ENCODE measurements at regions not wholly inside any gene's neighbourhood (a gene's known extent, or its start where the extent isn't known, plus 50 kb on each side); places are given as distances from the start of the nearest gene placed in this dataset.
"Not testable (repeated sequence)": the region's sequence is repeated elsewhere in the genome, so short reads cannot be mapped to it uniquely, and the experiment has no call there.

DNA sequence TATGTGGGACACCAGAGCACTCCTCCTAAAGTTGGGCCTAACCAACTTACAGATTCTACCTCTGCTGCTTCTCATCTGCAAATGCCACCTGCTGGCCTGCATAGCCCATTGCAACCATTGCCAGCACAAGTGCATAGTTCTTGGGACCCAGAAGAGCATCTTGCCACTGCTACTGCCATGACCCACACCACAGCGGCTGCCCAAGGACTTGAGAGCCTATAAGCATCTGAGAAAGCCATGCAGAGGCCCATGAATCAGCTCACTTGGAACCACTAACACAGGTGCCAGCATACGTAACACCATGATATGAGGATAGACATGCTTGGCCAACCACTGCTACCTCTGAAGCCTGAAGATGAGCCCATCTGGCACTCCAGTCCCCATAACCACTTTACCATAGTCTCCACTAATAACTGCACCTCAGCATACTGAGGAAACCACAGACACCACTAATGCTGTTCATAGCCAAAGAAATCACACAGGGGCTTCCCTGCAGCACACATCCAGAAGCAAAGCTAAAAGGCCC, 258.1 kb upstream of the AGTR2 start:
- DNase-seq: no peak

DNA sequence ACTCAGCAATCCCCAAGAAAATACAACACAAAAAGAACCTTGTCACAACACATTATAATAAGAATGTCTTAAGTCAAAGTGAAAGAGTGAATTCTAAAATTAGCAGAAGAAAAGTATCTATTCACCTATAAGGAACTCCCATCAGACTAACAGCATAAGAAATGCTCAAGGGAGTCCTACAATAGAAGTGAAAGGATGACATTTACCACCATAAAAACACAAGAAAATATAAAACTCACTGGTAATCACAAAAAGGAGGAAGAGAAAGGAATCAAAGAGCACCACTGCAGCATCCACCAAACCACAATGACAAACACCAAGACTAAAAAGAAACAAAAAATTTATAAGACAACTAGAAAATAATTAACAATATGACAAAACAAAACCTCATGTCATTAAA, 257.0 kb upstream of the AGTR2 start:
- DNase-seq: no peak

DNA sequence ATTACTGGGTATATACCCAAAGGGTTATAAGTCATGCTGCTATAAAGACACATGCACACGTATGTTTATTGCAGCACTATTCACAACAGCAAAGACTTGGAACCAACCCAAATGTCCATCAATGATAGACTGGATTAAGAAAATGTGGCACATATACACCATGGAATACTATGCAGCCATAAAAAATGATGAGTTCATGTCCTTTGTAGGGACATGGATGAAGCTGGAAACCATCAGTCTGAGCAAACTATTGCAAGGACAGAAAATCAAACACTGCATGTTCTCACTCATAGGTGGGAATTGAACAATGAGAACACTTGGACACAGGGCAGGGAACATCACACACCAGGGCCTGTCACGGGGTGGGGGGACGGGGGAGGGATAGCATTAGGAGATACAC, 254.9 kb upstream of the AGTR2 start:
- DNase-seq: not testable (repeated sequence)

DNA sequence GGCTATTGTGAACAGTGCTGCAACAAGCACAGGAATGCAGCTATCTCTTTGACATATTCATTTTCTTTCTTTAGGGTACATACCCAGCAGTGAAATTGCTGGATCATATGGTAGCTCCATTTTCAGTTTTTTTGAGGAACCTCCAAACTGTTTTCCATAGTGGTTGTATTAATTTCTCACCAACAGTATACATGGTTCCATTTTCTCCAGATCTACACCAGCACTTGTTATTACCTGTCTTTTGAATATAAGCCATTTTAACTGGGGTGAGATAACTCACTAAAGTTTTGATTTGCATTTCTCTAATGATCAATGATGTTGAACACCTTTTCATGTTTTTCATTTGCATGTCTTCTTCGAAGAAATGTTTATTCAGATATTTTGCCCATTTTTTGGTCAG, 241.1 kb upstream of the AGTR2 start:
- no peak for DNase-seq

DNA sequence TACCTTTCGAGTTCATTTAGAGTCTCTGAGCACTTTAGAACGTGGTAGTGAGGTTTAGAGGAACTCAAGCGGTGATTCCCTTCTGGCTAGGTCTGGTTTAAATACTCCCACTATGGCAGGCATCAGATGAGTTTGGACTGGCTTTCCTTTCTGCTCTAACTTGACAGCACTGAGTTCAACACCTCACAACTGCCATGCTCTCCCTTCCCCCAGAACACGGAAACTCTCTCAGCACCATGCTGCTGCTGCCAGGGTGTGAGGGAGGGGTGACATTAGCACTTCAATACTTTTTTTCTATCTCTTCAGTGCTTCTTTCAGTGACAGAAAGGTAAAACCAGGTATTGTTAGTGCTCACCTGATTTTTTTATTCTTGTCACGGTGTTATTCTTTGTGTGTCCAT, 234.5 kb upstream of the AGTR2 start:
- no peak for DNase-seq

DNA sequence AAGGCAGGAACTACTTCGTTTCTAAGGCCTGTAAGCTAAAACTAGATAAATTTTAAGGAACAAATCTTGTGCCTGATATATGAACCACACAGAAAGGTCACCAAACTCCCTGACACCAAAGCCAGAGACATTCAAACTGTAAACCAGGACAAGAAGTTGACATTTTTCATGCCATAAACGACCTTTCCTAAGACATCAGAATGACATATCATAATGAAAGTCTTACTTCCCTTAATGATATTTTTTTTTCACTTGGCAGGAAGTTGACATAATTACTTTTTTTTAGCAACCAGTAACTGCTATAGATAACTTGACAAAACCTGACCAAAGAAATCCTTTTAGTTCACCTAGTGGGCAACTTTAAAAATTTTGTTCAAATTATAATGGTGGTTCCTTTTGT, 231.5 kb upstream of the AGTR2 start:
- no peak for DNase-seq

DNA sequence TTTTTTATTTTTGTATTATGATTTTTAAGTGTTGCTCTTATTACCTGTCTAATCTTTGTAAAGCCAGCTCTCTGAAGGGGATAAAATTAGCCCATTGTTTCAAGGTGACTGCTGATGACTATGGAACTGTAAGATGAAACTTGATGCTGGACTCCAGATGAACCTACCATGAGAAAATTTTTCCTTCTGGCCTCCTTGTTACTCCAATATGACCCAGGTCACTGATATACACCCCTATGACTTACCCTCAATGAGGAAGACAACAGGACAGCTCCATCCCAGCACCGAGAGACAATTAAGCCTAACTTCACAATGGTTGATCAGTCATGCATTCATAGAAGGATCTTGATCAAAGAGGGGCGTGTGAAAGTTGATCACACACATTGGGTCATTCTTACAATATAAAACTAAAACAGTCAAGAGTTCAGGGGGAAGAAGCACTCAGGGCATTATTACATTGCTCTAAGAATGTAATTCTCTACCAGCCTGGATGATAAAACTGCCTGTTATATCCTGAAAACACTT, 230.8 kb upstream of the AGTR2 start:
- no peak for DNase-seq

DNA sequence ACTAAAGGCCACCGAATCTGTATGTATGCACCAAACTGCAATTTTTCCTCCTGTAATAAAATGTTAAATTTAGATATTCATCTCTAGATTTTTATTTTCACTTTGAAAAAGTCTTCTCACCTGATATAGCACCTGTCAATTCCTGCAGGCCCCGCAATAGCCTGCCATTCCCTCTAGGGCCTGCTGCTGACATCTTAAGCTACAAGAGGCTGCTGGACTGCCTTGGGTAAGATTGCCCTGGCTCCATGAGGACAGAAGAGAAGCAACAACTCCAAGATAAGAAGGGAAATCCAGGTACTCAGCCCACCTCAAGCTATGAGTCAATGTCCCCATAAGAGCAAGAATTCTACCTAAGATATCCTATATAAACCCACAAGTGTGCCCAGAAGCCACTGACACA, 230.2 kb upstream of the AGTR2 start:
- no peak for DNase-seq

DNA sequence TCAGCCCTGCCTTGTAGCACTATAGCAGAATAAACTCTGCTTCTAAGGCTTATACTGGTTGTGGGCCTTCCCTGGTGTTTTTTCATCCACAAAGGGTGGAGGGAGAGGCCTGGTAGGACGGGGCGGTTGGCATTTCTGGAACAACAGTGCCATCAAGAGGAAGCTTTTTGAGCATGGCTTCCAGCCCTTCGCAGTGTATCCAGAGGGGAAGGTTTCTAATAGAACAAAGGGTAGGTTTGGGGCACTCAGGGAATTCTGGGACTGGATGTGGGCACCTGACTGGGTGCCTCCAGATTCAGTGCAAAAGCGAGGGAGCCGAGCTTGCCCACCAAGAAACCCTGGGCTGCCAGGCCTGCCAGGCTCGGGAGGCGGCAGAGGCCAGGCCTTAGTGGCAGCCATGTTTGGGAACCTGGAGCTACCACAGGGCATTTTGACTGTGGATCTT, 229.6 kb upstream of the AGTR2 start:
- no peak for DNase-seq

DNA sequence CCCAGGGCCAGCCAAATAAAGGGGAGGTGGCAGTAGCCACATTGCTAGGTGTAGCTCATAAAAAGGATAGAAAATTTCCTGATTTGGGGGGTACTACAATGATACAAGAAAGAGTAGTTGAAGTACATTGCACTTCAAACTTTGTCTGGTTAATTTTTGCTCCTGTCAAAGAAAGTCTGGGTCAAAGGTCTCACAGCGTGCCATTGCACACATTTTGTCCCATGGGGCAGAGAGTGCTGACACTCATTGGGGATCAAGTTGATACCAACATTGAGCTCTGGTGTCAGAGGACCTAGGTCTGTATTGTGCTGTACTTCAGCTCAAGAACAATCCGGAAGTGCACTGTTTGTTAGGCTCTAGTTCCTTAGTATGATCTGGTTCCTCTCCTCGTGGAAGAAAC, 229.2 kb upstream of the AGTR2 start:
- DNase-seq: no peak

DNA sequence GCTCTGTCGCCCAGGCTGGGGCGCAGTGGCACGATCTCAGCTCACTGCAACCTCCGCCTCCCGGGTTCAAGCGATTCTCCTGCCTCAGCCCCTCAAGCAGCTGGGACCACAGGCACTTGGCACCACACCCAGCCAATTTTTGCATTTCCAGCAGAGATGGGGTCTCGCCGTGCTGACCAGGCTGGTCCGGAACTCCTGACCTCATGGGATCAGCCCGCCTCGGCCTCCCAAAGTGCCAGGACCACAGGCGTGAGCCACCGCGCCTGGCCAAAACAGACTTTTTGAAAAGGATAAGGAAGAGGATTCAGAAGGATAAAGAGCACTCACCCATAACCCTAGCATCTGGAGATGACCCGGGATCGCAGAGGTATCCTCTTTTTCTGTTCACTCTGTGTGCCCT, 224.5 kb upstream of the AGTR2 start:
- no peak for DNase-seq

DNA sequence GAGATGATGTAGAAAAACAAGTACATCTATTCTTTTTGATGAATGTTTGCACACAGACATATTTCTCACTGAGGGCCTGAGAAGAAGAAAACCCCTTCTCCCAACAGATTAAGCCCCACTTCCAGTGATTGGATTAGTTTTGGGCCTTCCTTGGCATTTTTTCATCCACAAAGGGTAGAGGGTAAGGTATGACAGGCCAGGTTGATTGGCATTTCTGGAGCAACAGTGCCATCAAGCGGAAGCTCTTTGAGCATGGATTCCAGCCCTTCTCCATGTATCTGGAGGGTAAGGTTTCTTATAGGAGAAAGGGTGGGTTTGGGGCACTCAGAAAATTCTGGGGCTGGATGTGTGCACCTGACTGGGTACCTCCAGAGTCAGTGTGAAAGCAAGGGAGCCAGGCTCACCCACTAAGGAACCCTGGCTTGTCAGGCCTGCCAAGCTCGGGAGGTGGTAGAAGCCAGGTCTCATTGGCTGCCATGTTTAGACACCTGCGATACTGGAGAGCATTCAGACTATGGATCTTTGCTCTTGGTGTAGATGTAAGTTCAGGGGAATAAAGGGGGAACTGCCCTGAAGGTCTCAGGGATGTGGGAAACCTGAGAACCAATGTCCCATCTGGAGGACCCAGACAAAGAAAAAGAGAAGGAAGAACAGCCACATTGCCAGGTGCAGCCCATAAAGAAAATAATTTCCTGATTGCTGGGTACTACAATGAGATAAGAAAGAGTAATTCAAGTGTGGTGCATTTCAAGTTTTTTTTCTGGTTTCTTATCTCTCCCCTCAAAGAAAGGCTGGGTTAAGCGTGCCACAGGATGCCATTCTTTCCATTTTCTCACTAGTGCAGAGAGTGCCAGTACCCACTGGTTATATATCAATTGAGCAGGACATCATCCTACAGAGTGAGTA, 222.3 kb upstream of the AGTR2 start:
- no peak for DNase-seq

DNA sequence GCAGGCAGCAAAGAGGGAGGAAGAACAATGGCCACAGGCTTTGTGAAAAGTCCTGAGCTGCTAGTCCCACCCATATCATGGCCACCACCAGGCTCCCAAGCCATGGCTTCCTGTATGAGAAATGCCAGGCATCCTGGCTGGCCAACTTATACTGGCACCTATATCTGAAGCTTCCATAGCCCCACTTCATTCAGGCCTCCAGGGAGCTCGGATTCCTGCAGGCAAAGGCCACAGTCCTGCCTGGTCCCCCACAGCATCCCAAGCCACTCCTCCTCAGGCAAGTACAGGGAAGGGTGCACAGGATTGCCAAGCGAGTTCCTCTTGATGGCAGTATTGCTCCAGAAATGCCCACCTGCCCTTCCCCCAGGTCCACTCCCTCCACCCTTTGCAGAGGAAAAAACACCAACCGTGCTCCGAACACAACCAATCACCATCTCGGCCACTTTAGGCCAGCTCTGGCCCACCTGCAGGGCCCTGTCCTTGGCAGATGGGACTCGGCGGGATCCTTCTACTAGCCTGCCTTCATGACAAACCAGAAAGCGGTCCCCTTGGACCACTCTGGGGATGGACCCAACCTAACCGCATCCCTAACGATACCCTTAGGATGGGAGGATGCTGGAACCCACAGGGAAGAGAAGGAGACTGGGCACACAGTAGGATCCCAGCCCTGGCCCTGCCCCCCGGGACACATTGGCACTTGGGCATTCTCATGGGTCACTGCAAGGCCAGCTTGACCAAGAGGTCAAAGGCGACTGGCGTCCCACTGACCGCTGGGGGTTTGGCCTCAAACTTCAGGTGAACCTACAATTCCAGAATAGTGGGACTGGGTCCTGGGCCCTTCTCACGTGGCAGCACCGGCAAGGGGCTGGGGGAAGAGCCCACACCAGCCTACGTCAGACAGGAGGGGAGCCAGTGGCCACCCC, 220.4 kb upstream of the AGTR2 start:
- no peak for DNase-seq

DNA sequence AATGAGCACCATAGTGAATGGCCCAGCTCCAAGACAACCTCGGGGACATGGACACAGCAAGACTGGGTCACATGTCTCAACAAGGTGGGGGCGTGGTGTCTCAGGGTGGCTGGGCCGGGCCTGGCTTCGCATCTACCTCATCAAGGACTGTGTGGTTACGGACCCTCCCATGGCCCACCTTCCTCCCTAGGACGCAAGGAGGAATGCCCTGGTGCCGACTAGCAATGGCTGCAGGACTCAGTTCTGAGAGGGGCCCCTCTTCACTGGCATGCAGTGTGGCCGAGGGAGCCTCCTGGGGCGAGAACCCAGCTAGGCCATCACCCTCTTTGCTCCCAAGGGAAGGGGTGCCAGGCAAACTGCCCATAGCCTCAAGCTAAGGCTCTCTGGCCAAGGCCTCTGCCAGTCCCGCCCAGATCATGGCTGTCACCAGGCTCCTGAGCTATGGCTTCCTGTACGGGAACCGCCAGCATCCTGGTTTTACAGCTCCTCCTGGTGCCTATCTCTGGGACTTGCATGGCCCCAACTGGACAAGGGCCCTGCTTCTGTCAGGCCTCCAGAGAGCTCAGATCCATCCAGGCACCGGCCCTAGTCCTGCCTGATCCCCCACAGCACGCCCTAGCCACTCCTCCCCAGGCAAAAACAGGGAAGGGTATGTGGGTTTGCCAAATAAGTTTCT, 218.0 kb upstream of the AGTR2 start:
- DNase-seq: no peak

DNA sequence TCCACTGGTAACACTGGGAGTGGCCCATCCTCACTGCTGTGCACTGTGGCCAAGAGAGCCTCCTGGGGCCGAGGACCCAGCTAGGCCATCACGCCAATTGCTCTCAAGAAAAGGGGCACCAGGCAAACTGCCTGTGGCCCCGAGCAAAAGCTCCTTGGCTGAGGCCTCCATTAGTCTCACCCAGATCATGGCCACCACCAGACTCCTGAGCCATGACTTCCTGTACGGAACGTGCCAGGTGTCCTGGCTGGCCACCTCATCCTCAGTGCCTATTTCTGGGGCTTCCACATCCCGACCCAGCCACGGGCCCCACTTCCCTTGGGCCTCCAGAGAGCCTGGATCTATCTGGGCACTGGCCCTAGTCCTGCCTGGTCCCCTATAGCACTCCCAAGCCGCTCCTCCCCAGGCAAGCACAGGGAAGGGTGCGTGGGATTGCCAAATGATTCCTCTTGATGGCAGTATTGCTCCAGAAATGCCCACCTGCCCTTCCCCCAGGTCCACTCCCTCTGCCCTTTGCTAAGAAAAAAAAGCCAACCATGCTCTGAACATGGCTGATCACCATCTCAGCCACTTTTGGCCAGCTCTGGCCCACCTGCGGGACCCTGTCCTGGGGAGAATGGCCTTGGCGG, 212.6 kb upstream of the AGTR2 start:
- DNase-seq: no peak

DNA sequence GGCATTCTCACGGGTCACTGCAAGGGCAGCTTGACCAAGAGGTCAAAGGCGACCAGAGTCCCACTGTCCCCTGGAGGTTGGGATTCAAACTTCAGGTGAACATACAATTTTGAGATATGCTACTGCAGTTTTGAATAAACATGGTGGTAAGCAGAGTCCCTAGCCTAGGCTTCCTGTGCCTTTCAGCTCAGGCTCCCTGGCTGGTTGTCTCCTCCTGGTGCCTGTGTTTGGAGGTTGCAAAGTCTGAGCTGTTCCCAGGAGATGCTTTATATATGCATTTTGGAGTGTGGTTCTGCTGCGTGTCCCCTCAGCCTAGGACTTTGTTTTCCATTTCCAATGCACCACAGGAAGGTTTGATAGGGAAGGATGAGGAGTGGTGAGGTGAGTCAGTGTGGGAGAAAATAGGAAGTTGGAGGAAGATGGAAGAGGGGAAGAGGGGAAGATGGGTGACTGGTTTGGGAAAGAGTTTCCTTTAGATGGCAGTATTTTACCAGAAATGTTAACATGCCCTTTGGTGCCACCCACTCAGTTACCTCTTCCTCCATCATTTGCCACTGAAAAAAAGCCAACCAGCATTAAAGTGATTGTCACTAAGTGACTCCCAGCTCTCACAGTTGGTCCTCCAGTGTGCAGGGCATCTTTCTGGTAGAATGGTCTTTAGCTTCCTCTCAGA, 211.7 kb upstream of the AGTR2 start:
- no peak for DNase-seq

DNA sequence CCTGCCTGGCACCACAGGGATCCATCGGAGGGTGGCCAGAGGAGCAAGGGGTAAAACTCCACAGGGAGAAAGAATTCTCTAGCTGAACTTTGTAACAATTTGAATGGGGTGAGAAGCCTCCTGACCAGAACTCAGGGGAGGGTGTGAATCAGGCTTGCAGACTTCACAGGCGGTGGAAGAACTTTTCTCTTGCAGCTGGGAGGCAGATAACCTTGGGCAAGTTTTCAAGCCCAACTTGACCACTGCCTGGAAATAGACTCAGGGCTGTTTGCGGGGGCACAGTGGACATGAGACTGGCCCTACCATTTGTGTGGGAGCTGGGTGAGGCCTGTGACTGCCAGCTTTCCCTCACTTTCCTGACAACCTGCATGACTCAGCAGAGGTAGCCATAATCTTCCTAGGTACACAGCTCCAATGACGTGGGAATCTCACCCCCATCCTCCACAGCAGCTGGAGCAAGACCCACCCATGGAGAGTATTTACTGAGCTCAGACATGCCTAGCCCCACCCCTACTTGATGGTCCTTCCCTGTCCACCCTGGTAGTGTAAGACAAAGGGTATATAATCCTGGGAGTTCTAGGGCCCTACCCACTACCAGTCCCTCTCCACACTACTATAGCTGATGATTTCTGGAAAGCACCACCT, 210.0 kb upstream of the AGTR2 start:
- DNase-seq: no peak

DNA sequence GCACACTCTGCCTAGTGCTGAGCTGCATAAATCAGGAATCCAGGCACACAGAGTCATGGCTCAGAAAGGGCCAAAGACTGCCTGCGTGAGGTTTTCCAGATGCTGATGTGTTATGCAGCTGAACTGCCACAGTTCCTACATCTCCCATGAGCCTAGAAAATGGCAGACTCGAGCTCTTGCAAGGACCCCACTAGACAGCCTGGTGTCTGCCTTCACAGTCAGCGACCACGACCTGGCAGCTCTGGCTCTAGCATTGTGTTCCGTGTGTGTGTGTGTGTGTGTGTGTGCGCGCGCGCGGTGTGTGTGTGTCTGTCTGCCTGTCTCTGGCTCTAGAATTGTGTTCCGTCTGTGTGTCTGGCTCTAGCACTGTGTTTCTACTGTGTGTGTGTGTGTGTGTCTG, 203.6 kb upstream of the AGTR2 start:
- DNase-seq: no peak

DNA sequence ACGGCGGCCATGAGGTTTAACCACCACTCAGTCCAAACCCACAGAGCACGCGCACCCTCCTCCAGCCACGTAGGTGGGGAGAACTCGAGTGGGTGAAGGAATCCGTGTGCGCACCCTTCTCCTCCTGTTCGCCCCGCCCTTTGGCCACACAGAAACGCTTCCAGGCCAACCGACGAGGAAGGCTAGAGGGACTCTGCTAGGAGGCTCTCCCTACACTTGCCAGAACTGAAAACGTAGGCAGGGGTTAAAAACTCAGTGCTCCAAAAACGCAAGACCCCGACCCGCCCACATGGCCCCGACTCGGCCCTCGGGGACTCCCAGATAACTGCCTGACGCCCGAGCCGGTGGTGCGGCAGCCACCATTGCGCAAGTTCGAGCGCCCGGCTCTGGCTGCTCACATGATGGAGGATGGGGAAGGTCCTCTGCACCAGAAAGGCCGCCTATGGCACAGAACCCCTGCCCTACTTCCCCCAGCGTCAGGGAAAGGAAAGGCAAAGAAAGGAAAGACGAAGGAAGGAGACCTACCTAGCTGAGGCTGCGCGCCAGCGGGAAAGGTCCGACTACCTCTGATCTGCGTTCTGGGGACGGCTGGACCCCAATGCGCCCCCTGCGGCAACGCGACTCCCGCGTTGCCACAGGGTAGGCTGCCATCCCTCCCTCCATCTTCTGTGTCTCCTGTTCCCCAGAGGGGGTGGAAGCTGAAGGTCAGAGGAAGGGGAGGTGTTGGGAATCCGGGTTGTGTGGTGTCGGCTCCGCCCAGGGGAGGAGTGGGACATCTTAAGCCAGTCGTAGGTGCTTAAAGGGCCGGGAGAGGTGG, 201.9 kb upstream of the AGTR2 start:
- DNase-seq: peak; percentile 84

DNA sequence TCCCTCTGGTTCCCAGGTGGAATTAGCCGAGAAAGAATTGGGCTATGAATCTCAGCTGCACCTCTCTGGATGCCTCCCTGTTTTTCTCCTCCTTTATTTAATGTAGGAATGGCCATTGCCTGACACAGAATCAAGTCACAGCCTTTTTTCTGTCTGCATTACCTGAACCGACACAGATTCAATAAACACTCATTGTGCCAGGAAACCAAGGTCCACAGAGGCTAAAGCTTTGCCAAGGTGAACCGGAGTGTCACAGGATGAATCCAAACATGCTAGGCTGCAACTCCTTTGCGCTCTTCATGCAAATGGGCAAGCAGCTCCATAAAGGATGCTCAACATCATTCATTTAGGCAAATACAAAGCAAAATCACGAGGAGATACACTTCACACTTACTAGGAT, 199.8 kb upstream of the AGTR2 start:
- no peak for DNase-seq

Measured in NCI-H1105 (cell line).